Activated naive CD4-positive, alpha-beta T cell (primary cell): ENCODE measurements at regions not wholly inside any gene's neighbourhood (a gene's known extent, or its start where the extent isn't known, plus 50 kb on each side); places are given as distances from the start of the nearest gene placed in this dataset.
"Not testable (repeated sequence)": the region's sequence is repeated elsewhere in the genome, so short reads cannot be mapped to it uniquely, and the experiment has no call there.

Experiments used
- DNase-seq, 4 experiments: peaks; one replicate each; lab custom pipeline; 2025; lab: John Stamatoyannopoulos, UW

DNA sequence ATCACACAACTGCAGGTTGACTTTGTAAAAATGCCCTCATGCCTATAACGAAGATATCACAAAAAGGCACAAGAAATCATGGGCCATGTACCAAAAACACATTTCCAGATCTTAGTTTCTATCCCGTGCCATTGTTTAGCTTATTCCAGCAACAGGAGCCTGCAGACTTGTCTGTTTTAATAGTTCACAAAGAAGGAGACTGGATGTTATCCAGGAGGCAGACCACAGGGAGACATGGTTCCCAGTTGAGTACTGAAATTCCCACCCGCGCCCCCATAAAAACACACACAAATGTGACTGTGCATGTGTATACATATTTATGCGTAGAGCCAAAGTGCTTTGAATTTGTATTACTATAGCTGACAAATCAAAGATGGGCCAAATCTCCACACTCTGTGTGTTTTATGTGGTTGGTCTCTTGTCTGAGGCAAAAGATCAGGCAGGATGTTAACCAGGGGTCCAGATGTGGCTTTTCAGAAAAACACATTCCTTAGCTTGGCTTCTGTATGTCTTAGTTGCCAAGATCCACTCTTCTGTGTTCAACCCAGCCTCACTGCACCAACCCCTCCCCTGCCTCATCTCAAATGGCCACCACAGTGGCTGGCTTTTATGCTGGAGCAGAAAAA lies 469.2 kb upstream of the DIPK2B start:
- DNase-seq: no peak

DNA sequence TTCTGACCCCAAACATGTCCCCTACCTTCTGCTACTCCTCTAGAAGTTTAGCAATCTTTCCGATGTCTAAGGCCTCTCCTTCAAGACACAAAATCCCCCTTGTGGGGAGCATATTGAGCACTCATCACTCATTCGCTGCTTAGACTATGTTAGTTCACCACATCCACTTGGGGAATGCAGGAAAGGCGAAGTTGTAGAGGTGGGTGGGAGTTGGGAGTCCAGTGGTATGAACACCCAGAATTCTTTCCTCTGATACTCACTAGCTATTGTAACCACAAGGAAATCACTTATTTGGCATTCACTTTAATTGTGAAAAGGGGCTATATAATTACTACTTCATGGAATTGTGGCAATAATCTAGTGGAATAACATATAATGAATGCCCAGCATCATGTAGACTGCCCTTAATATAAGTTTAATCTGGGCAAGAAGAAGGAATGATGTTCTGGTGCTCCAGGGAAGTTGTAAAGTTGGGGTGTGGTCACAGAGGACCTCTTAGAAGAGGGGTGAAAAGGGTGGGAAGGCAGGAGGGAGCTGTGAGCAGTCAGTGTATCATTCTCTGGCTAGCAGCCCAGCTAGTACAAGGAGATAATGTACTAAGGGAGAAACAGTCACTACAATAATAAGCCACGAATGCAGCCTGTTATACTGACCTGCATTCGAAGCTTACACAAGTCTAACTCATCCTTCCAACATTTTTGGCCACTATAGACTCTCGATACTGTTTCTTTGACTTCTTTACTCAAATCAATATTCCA lies 468.2 kb upstream of the DIPK2B start:
- no peak for DNase-seq

DNA sequence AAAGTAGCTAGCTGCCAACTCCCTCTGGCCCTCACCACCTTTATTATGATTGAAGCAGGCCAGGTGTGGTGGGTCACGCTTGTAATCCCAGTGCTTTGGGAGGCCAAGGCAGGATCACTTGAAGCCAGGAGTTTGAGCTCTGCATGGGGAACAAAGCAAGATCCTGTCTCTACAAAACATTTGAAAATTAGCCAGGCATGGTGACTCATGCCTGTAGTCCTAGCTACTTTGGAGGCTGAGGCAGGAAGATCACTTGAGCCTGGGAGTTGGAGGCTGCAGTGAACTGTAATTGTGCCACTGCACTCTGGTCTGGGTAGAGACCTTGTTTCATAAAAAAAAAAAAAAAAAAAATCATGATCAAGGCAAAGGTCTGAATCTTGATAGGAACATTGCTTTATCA lies 467.0 kb upstream of the DIPK2B start:
- DNase-seq: no peak

DNA sequence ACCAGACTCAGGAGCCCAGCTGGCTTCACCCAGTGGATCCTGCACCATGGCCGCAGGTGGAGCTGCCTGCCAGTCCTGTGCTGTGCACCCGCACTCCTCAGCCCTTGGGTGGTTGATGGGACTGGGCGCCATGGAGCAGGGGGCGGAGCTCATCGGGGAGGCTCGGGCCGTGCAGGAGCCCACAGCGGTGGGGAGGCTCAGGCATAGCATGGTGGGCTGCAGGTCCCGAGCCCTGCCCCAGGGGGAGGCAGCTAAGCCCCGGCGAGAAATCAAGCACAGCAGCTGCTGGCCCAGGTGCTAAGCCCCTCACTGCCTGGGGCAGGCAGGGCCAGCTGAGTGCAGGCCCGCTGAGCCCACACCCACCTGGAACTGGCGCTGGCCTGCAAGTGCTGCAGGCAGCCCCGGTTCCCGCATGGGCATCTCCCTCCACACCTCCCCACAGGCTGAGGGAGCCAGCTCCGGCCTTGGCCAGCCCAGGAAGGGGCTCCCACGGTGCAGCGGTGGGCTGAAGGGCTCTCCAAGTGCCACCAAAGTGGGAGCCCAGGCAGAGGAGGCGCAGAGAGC lies 464.1 kb upstream of the DIPK2B start:
- DNase-seq: no peak

GRCh38 chrX:45660477-45660876 lies 459.8 kb upstream of the DIPK2B start:
- no peak for DNase-seq

GRCh38 chrX:45633419-45633818 lies 432.7 kb upstream of the DIPK2B start:
- DNase-seq: no peak

DNA sequence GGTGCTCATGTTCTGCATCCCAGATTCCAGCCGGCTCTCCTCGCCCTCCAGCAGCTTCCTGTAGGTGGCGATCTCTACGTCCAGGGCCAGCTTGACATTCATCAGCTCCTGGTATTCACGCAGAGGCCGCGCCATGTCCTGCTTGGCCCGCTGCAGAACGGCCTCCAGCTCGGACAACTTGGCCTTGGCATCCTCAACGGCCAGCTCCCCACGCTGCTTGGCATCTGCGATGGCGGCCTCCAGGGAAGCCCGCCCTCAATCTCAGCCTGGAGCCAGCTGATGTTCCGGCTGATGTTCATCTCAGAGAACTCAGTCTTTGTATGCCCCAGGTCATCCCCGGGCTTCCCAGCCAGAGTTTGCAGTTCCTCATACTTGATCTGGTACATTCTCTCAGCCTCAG lies 431.8 kb upstream of the DIPK2B start:
- no peak for DNase-seq

DNA sequence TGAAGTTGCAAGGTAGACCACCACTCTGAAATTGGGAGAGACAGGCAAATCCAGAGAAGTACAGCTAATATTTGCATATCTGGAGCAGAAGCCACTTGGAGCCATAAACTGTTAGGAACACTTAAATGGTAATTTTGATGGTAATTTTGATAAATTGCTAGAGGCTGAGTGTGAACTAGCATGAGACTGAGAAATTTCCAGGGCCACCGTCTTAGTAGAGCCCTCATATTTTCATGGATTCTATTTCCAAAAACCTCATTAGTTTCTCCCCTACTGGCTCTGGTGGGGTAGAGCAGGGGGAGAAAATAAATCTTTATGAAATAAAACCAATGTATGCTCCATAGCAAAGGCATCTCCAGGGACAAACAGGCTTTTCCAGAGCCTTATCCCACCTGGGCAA lies 429.4 kb upstream of the DIPK2B start:
- DNase-seq: no peak

GRCh38 chrX:45628041-45628440 lies 427.4 kb upstream of the DIPK2B start:
- no peak for DNase-seq

GRCh38 chrX:45623266-45623665 lies 422.6 kb upstream of the DIPK2B start:
- DNase-seq: no peak

- no peak for DNase-seq
These were observed 421.9 kb upstream of the DIPK2B start for GRCh38 chrX:45622538-45622937.

DNA sequence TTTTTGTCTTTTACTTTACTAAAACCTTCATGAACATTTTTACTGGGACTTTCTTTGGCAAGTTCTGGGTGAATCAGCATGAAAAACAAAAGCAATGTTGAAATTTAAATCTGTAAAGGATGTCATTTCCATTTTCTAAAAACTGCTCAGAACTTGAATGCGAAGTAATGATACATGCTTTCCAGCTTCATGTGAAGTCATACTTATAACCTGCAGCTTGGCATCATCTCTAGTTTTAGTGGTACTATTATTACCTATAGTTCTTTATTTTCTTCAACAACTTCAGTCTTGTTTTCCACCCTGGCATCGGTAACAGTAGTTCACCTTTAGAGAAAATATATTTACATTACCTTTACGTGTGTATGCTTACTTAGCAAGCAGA lies 421.4 kb upstream of the DIPK2B start:
- DNase-seq: no peak

GRCh38 chrX:45621376-45622041 lies 420.8 kb upstream of the DIPK2B start:
- DNase-seq: no peak

DNA sequence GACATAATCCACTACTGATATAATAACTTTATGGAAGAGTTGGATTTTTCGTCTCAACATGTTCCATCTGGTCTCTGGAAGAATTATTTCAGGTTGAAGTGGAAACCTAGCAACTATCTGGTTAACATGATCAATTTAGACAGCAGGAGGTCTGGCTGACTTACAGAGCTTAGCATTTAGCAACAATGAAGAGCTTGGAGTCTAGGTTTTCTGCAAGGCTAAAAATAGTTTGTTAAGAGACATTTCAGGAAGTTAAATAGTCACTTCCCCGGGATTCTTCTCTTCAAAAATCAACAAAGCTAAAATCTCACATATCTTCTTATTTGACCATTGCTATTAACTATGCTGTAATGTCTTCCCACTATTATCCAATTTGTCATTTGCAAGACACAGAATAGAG lies 418.6 kb upstream of the DIPK2B start:
- DNase-seq: no peak

GRCh38 chrX:45615591-45615990 lies 414.9 kb upstream of the DIPK2B start:
- not testable (repeated sequence) for DNase-seq

DNA sequence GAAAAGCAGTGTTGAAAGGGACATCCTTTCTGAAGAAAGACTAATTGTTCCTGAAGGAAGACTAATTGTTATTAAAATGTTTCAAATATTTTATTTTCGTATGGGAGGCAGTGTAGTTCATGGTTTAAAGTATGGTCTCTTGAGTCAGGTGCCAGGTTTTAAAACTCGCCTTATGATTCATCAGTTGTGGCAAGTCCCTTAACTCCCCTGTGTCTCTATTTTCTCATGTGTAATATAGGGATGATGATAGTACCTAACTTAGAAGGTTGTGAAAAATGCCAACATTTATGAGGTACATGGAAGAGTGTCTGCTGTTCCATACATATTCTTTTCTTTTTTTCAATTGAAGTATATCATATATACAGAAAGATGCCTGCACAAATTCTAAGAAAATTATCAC lies 414.2 kb upstream of the DIPK2B start:
- no peak for DNase-seq

DNA sequence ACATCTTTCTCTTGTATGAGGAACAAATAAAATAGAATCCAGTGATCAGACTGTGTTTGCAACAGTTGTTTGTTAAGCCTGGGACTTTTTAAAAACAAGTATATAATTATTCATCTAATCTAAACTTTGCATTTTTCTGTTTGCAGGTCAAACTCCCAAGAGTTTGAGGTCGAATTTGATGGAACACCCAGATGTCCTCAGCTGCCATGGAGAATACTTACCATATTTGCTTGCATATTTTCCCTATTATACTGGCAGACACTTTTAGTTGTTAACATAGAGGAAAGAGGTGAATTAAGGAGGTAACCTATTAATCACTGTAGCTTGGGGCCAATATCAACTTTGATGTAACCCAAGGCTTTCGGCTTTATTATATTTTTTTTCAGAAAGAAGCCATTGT lies 401.5 kb upstream of the DIPK2B start:
- no peak for DNase-seq

GRCh38 chrX:45601052-45601451 lies 400.4 kb upstream of the DIPK2B start:
- DNase-seq: no peak

- DNase-seq: no peak
These were observed 398.2 kb upstream of the DIPK2B start for GRCh38 chrX:45598861-45599260.

GRCh38 chrX:45596188-45596808 lies 395.6 kb upstream of the DIPK2B start:
- no peak for DNase-seq

DNA sequence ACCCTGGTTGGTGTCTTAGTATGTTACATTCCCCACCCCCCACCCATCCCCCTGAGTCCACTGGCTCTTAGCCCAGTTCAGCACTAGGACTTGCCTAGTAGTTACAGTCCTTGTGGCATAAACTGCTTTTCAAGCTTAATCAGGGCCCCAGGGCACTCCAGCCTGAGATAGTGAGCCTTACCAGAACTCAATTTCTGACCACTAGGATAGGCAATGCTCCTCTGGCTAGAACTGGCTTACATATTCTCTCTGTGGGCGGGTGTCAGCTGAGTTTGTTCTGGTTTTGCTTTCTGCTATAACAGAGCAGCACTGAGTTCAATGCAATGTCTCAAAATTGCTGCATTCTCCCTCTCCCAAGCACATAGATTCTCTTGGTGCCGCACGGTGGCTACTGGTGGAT lies 391.4 kb upstream of the DIPK2B start:
- no peak for DNase-seq

DNA sequence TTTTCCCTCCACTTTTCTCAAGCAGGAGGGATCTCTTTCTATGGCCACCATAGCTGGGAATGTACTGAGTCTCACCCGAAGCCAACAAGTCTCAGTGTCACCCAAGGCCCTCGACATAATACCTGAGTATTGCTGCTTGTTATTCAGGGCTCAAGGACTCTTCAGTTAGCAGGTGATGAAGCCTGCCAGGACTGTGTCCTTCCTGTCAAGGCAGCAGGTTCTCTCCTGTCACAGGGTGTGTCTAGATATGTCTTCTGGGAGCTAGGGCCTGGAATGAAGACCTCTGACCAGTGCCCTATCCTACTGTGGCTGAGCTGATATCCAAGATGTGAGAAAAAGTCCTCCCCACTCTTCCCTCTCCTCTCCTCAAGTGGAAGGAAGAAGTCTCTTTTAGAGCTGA lies 391.0 kb upstream of the DIPK2B start:
- DNase-seq: no peak

DNA sequence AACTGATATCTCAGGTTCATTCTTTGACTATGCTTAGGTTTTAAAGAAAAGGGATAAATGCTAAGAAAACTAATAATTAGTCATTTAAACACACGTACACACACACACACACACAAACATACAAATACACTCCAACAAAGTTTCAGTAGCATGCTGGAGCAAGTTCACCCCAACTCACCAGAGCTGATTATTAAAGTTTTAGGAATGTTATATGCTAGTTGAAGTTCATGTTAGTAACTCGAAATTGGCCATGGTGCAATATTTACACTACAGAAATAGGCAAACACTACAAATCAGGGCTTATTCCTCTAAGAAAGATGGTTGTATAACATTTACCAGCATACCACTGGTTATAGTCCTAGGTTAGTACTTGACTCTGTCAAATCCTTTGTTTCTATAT lies 384.0 kb upstream of the DIPK2B start:
- DNase-seq: no peak
